ENCODE measurements at regions not wholly inside any gene's neighbourhood (a gene's known extent, or its start where the extent isn't known, plus 50 kb on each side); places are given as distances from the start of the nearest gene placed in this dataset.

DNA sequence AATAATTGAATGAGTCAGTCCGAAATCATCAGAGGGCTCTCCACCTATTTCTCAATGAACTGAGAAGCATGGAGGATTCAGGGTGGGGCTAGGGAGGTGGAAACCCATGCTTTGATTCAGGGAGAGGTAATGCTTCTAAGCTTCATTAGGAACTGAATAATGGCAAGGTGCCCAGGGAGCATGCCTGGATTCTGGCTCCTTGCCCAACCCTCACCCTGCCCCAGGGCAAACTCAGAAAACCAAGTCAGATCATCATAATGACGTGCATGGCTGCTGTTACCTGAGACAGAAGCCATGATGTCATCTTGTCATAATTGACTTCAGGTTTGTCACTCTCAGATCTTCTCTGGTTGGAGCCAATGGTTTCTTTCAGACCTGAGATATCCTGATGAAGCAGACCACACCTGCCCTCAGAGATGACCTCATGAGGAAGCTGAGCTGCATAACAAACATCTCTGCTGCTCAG is 199.6 kb downstream of the SYK start:
- H4K20me1 ChIP-seq (ENCODE audit: insufficient read depth, low read depth, low read length) = no peaks in the 10 kb centered on the region
- H3K4me1 ChIP-seq (ENCODE audit: low read length) = no peaks in the 10 kb centered on the region
- no peak overlapping the region for H3K4me3 ChIP-seq (ENCODE audit: low read length)
- no peak overlapping the region for H3K4me2 ChIP-seq (ENCODE audit: low read depth, low read length, poor library complexity, severe bottlenecking)
- no peaks in the 10 kb centered on the region for H3K79me2 ChIP-seq (ENCODE audit: low read length)
- no peak for DNase-seq
- no peaks in the 10 kb centered on the region for H3K27me3 ChIP-seq (ENCODE audit: low read length)
- H3K9ac ChIP-seq (ENCODE audit: low read length) = no peak overlapping the region
- no peak overlapping the region for H2AFZ ChIP-seq (ENCODE audit: low read length)
- H3K36me3 ChIP-seq (ENCODE audit: insufficient read depth, low read length) = no peaks in the 10 kb centered on the region
- H3K27ac ChIP-seq (ENCODE audit: low read length) = no peak overlapping the region
- no peaks in the 10 kb centered on the region for H3K9me2 ChIP-seq (replicated peaks; ENCODE audit: insufficient read depth, low read length)
- no peaks in the 10 kb centered on the region for H3K9me3 ChIP-seq (ENCODE audit: low read length)

DNA sequence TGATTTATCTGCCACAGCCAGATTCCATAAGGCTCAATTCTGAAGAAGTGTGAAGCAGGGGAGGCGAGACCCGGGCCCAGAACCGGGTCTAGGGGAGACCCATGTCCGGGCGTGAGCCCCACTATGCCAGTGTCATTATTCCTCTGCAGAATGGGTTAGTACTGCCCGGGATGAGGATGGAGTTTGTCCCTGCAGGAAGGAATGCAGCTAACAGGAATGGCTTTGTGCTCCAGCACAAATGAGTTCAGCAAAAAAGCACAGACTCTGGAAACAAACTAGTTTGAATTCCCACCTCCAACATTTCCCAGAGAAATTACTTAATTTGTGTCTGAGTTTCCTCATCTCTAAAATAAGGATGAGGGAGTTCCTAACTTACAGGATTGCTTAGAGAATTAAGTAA is 202.9 kb downstream of the SYK start:
- no peak for DNase-seq

DNA sequence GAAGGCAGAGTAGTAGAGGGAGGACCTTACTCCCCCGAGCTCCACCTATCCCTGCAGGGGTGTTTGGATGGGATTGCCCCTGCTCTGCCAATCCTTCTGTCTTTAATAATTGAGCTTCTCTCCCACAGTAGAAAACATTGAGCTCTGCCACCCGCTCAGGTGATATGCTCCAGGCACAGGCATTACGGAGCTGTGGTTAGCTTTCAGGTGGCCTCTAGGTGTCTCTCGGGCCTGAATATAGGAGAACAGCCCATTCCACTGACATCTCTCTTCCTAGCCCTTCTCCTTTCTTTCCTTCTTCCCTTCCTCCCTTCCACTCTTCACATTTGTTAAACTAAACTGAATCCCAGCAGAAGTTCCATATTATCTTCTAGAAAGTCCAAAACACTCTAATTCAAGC is 203.4 kb downstream of the SYK start:
- H3K9ac ChIP-seq (ENCODE audit: low read length) = no peak overlapping the region
- H3K36me3 ChIP-seq (ENCODE audit: insufficient read depth, low read length) = no peaks in the 10 kb centered on the region
- H3K4me1 ChIP-seq (ENCODE audit: low read length) = no peaks in the 10 kb centered on the region
- H3K4me2 ChIP-seq (ENCODE audit: low read depth, low read length, poor library complexity, severe bottlenecking) = no peak overlapping the region
- H2AFZ ChIP-seq (ENCODE audit: low read length) = no peak overlapping the region
- no peaks in the 10 kb centered on the region for H3K79me2 ChIP-seq (ENCODE audit: low read length)
- no peaks in the 10 kb centered on the region for H3K9me2 ChIP-seq (replicated peaks; ENCODE audit: insufficient read depth, low read length)
- no peaks in the 10 kb centered on the region for H3K27me3 ChIP-seq (ENCODE audit: low read length)
- no peaks in the 10 kb centered on the region for H4K20me1 ChIP-seq (ENCODE audit: insufficient read depth, low read depth, low read length)
- no peak overlapping the region for H3K27ac ChIP-seq (ENCODE audit: low read length)
- no peak for DNase-seq
- H3K4me3 ChIP-seq (ENCODE audit: low read length) = no peak overlapping the region
- no peaks in the 10 kb centered on the region for H3K9me3 ChIP-seq (ENCODE audit: low read length)

More for the DNA sequence above, 202.9 kb downstream of the SYK start:
- Histone ChIP-seq H3K4me1 (ENCODE audit: low read length) (no peaks in the 10 kb centered on the region), H3K9me2 (replicated peaks; ENCODE audit: insufficient read depth, low read length) (no peaks in the 10 kb centered on the region), H3K27ac (ENCODE audit: low read length) (no peak overlapping the region), H2AFZ (ENCODE audit: low read length) (no peak overlapping the region), H3K9me3 (ENCODE audit: low read length) (no peaks in the 10 kb centered on the region), H3K4me2 (ENCODE audit: low read depth, low read length, poor library complexity, severe bottlenecking) (no peak overlapping the region), H3K9ac (ENCODE audit: low read length) (no peak overlapping the region), H3K79me2 (ENCODE audit: low read length) (no peaks in the 10 kb centered on the region), H3K36me3 (ENCODE audit: insufficient read depth, low read length) (no peaks in the 10 kb centered on the region), H3K4me3 (ENCODE audit: low read length) (no peak overlapping the region), H4K20me1 (ENCODE audit: insufficient read depth, low read depth, low read length) (no peaks in the 10 kb centered on the region), H3K27me3 (ENCODE audit: low read length) (no peaks in the 10 kb centered on the region)

DNA sequence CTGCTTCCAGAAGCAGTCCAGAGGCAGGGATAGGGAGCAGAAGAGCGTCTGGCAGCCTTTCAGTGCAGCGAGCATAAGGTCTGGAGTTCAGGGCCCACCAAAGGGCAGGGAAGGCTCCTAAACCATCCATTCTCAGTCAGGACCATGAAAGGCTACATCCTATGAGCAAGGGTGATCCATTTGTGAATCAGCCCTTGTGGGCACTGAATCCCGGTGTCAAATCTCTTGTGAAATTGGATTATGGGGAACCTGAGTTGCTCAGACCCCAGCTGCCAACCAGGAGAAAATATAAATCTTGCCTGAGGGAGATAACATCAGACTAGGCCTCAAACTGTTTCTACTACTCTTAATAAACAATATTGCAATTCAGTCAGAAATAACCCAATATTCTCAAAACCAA is 204.4 kb downstream of the SYK start:
- Histone ChIP-seq H3K4me2 (ENCODE audit: low read depth, low read length, poor library complexity, severe bottlenecking) (no peak overlapping the region), H3K9me2 (replicated peaks; ENCODE audit: insufficient read depth, low read length) (no peaks in the 10 kb centered on the region), H3K9me3 (ENCODE audit: low read length) (no peaks in the 10 kb centered on the region), H3K27me3 (ENCODE audit: low read length) (no peaks in the 10 kb centered on the region), H3K9ac (ENCODE audit: low read length) (no peak overlapping the region), H3K79me2 (ENCODE audit: low read length) (no peaks in the 10 kb centered on the region), H3K36me3 (ENCODE audit: insufficient read depth, low read length) (no peaks in the 10 kb centered on the region), H3K4me1 (ENCODE audit: low read length) (no peaks in the 10 kb centered on the region), H3K4me3 (ENCODE audit: low read length) (no peak overlapping the region), H4K20me1 (ENCODE audit: insufficient read depth, low read depth, low read length) (no peaks in the 10 kb centered on the region), H2AFZ (ENCODE audit: low read length) (no peak overlapping the region), H3K27ac (ENCODE audit: low read length) (no peak overlapping the region)
- no peak for DNase-seq

DNA sequence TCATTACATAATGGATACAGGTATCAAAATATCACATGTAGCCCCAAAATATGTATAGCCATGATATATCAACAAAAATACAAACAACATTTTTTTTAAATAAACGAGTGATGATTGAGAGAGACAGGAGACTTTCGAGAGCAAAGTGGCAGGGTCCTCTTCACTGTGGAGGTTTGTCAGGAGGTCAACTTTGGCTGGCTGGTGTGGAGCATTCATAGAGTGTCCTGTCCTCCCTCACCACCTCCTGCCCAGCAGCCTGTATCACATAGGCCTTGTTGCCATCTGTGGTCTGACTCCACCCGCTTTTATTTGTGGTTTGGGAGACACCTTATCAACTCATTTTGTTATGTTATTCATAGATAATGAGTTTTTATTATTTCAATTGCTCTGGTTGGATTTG is 206.9 kb downstream of the SYK start:
- Histone ChIP-seq H3K4me3 (ENCODE audit: low read length) (no peak overlapping the region), H3K36me3 (ENCODE audit: insufficient read depth, low read length) (no peaks in the 10 kb centered on the region), H3K4me2 (ENCODE audit: low read depth, low read length, poor library complexity, severe bottlenecking) (no peak overlapping the region), H3K79me2 (ENCODE audit: low read length) (no peaks in the 10 kb centered on the region), H4K20me1 (ENCODE audit: insufficient read depth, low read depth, low read length) (no peaks in the 10 kb centered on the region), H3K9me2 (replicated peaks; ENCODE audit: insufficient read depth, low read length) (no peaks in the 10 kb centered on the region), H2AFZ (ENCODE audit: low read length) (no peak overlapping the region), H3K4me1 (ENCODE audit: low read length) (no peaks in the 10 kb centered on the region), H3K9ac (ENCODE audit: low read length) (no peak overlapping the region), H3K9me3 (ENCODE audit: low read length) (no peaks in the 10 kb centered on the region), H3K27ac (ENCODE audit: low read length) (no peak overlapping the region), H3K27me3 (ENCODE audit: low read length) (no peaks in the 10 kb centered on the region)
- DNase-seq = no peak

DNA sequence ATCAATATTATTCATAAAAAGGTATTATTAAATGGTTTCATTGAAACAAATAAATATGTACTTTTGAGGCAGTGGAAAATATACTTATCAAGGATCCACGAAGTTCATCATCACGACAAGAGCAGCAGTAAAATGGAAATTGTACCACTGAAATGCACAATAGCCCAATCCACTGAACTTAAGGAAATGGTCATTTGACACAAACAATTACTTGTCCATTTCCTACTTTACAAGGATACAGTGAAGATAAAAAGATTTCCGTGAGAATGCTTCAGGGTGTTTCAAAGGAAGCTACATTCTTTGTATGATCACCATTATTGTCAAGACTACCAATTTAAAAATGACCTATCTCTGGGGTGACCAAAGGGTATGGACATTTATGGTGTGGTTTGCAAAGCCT is 210.3 kb downstream of the SYK start:
- no peaks in the 10 kb centered on the region for H3K4me1 ChIP-seq (ENCODE audit: low read length)
- H4K20me1 ChIP-seq (ENCODE audit: insufficient read depth, low read depth, low read length) = no peaks in the 10 kb centered on the region
- no peak for DNase-seq
- no peak overlapping the region for H3K27ac ChIP-seq (ENCODE audit: low read length)
- H3K9me3 ChIP-seq (ENCODE audit: low read length) = no peaks in the 10 kb centered on the region
- H3K27me3 ChIP-seq (ENCODE audit: low read length) = no peaks in the 10 kb centered on the region
- no peak overlapping the region for H3K9ac ChIP-seq (ENCODE audit: low read length)
- no peak overlapping the region for H3K4me3 ChIP-seq (ENCODE audit: low read length)
- H3K79me2 ChIP-seq (ENCODE audit: low read length) = no peaks in the 10 kb centered on the region
- H3K9me2 ChIP-seq (replicated peaks; ENCODE audit: insufficient read depth, low read length) = no peaks in the 10 kb centered on the region
- no peaks in the 10 kb centered on the region for H3K36me3 ChIP-seq (ENCODE audit: insufficient read depth, low read length)
- H3K4me2 ChIP-seq (ENCODE audit: low read depth, low read length, poor library complexity, severe bottlenecking) = no peak overlapping the region
- H2AFZ ChIP-seq (ENCODE audit: low read length) = no peak overlapping the region

DNA sequence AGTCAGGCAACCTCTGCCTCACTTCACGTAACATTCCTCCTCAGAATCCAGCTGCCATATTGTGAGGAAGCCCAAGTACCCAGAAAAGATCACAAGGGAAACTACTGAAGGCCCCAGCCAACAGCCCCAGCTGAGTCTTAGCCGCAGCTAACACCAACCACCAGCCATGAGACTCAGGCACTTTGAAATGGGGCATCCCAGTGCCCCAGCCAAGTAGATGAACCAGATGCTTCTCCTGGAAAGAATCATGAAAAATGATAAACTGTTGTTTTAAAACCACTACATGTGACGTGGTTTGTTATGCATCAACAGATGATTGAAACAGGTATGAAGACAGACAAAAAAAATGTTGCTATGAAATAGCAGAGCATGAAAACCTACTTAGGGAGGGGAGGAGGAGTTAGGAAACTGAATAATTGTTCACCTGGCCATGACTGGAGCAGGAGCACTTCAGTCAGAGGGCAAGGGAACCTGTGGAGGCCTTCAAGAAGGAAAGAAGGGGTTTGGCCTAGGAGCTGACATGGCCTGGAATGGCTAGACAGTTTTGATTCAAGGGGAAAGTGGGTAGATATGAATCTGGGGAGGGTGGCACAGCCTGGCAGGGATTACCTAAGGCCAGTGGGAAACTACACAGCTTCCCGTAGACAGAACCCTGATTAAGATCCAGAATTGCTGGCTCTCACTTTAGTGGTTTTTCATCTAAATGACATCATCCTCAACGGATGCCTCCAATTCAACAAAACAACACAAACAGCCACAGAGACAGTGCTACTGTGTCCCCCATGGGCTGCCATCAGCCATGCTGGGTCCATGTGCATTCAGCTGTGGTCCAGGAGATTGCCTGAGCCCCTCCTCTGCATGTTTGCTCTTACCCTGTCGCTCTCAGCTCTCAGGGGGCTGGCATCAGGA is 211.6 kb downstream of the SYK start:
- Histone ChIP-seq H3K9ac (ENCODE audit: low read length) (no peak overlapping the region), H3K4me2 (ENCODE audit: low read depth, low read length, poor library complexity, severe bottlenecking) (no peak overlapping the region), H3K27me3 (ENCODE audit: low read length) (no peaks in the 10 kb centered on the region), H3K4me1 (ENCODE audit: low read length) (no peaks in the 10 kb centered on the region), H3K9me2 (replicated peaks; ENCODE audit: insufficient read depth, low read length) (no peaks in the 10 kb centered on the region), H4K20me1 (ENCODE audit: insufficient read depth, low read depth, low read length) (no peaks in the 10 kb centered on the region), H3K79me2 (ENCODE audit: low read length) (no peaks in the 10 kb centered on the region), H3K9me3 (ENCODE audit: low read length) (no peaks in the 10 kb centered on the region), H3K36me3 (ENCODE audit: insufficient read depth, low read length) (no peaks in the 10 kb centered on the region), H3K4me3 (ENCODE audit: low read length) (no peak overlapping the region), H3K27ac (ENCODE audit: low read length) (no peak overlapping the region), H2AFZ (ENCODE audit: low read length) (no peak overlapping the region)
- no peak for DNase-seq

DNA sequence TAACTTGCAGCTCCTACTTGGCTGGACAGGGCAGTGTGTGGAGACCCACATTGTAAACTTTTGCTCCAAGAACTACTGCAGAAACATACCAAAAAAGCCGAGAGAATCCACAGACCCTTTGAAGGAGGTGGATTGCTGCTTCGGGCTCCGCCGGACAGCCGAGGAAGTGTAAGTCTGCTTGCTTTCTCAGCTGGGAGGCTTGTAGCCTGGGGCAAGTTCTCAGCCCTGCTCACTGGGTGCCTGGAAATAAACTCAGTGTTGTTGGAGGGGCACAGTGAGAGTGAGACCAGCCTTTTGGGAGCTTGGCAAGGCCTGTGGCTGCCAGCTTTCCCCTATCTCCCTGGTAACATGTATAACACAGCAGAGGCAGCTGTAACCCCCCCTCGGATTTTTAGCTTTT is 215.6 kb downstream of the SYK start:
- H3K36me3 ChIP-seq (ENCODE audit: insufficient read depth, low read length) = no peaks in the 10 kb centered on the region
- no peak for DNase-seq

More for the DNA sequence above, 215.6 kb downstream of the SYK start:
- H3K4me3 ChIP-seq (ENCODE audit: low read length) = no peak overlapping the region
- H3K4me2 ChIP-seq (ENCODE audit: low read depth, low read length, poor library complexity, severe bottlenecking) = no peak overlapping the region
- H3K9me3 ChIP-seq (ENCODE audit: low read length) = no peaks in the 10 kb centered on the region
- H3K9me2 ChIP-seq (replicated peaks; ENCODE audit: insufficient read depth, low read length) = no peaks in the 10 kb centered on the region
- no peak overlapping the region for H3K27ac ChIP-seq (ENCODE audit: low read length)
- no peak overlapping the region for H2AFZ ChIP-seq (ENCODE audit: low read length)
- H3K9ac ChIP-seq (ENCODE audit: low read length) = no peak overlapping the region
- H3K27me3 ChIP-seq (ENCODE audit: low read length) = no peaks in the 10 kb centered on the region
- H4K20me1 ChIP-seq (ENCODE audit: insufficient read depth, low read depth, low read length) = no peaks in the 10 kb centered on the region
- H3K79me2 ChIP-seq (ENCODE audit: low read length) = no peaks in the 10 kb centered on the region
- no peaks in the 10 kb centered on the region for H3K4me1 ChIP-seq (ENCODE audit: low read length)

Data from Karpas-422 (cell line).